ENCODE measurements at regions not wholly inside any gene's neighbourhood (a gene's known extent, or its start where the extent isn't known, plus 50 kb on each side); places are given as distances from the start of the nearest gene placed in this dataset.

DNA sequence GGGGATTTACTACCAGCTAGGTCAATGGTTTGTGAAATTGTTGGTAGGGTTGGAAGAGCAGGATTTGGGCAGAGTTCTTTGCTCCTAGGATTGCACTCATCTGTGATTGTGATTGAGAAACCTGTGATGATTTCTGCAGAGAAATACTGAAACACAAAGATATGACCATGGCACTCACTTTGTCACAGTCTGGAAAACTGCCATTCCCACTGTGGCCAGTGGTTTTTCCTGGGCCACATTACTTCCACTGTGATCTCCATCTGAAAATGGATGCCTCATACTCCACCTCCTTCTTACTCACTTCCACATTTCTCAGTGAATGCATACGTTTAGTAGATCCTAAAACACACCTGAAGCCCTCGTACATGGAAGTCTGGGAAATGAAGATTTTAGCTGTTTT lies 593.2 kb downstream of the LMO7 start (continued):
- no peak for TF ChIP-seq MXI1 (IDR thresholded peaks at IDR 0.05; ENCODE audit: low read depth, low read length)

GRCh38 chr13:76226941-76227340 lies 590.8 kb downstream of the LMO7 start:
- CTCF ChIA-PET, result interaction anchor here (0.5 to 1.1 kb wide), 2 partner anchors 56 to 531 kb away, joined by 3 read pairs; no protein-coding TSS in a partner anchor
- Histone ChIP-seq H4K20me1 (ENCODE audit: insufficient read depth) (no peaks in the 10 kb centered on the region), H3K4me2 (no peak overlapping the region), H3K4me3 (ENCODE audit: low read depth in 2 of 2, low read length in 1 of 2) (no peak overlapping the region), H3K79me2 (ENCODE audit: insufficient read depth) (no peaks in the 10 kb centered on the region), H3K9me2 (no peaks in the 10 kb centered on the region), H3K27ac (ENCODE audit: low read depth in 2 of 2, low read length in 1 of 2) (no peak overlapping the region), H3K9ac (no peak overlapping the region), H3F3A (replicated peaks; ENCODE audit: insufficient read depth) (no peaks in the 10 kb centered on the region), H3K9me3 (no peaks in the 10 kb centered on the region), H3K4me1 (ENCODE audit: control insufficient read depth in 1 of 2, insufficient read depth in 2 of 2, low read depth in 1 of 2, low read length in 1 of 2) (no peaks in the 10 kb centered on the region), H3K27me3 (ENCODE audit: insufficient read depth) (no peaks in the 10 kb centered on the region), H2AFZ (ENCODE audit: low read depth) (no peak overlapping the region), H3K36me3 (replicated peaks in 1 of 2; ENCODE audit: control insufficient read depth in 1 of 2, insufficient read depth in 2 of 2, low read length in 1 of 2) (no peaks in the 10 kb centered on the region)
- WGBS (ENCODE audit: low lambda C conversion rate), result 5% methylated on average over 1 of the region's 1 CpG
- POLR2A ChIA-PET, result no interaction called here
- TF ChIP-seq GABPA (IDR thresholded peaks at IDR 0.05; ENCODE audit: low read depth) (no peak), YY1 (IDR thresholded peaks at IDR 0.05; ENCODE audit: low read depth) (no peak), FOXJ3 (CRISPR knock-in tag; IDR thresholded peaks at IDR 0.05) (no peak), MAX (IDR thresholded peaks at IDR 0.05; ENCODE audit: low read depth) (no peak), USF2 (IDR thresholded peaks at IDR 0.05; ENCODE audit: borderline replicate concordance, low read depth, low read length) (no peak), JUND (IDR thresholded peaks at IDR 0.05) (no peak), RXRA (IDR thresholded peaks at IDR 0.05; ENCODE audit: borderline replicate concordance, low read depth) (no peak), FOXM1 (IDR thresholded peaks at IDR 0.05; ENCODE audit: low read depth) (no peak)
- TF ChIP-seq, protein P1, sequence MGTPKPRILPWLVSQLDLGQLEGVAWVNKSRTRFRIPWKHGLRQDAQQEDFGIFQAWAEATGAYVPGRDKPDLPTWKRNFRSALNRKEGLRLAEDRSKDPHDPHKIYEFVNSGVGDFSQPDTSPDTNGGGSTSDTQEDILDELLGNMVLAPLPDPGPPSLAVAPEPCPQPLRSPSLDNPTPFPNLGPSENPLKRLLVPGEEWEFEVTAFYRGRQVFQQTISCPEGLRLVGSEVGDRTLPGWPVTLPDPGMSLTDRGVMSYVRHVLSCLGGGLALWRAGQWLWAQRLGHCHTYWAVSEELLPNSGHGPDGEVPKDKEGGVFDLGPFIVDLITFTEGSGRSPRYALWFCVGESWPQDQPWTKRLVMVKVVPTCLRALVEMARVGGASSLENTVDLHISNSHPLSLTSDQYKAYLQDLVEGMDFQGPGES (IDR thresholded peaks at IDR 0.05; ENCODE audit: low read depth, low read length), result no peak
- DNase-seq, result no peak

- Histone ChIP-seq H2AFZ (ENCODE audit: low read depth) (no peak overlapping the region), H3K4me1 (ENCODE audit: control insufficient read depth in 1 of 2, insufficient read depth in 2 of 2, low read depth in 1 of 2, low read length in 1 of 2) (no peaks in the 10 kb centered on the region), H3K36me3 (replicated peaks in 1 of 2; ENCODE audit: control insufficient read depth in 1 of 2, insufficient read depth in 2 of 2, low read length in 1 of 2) (no peaks in the 10 kb centered on the region), H3K9ac (no peak overlapping the region), H3K4me2 (no peak overlapping the region), H3K9me2 (no peaks in the 10 kb centered on the region), H3K27ac (ENCODE audit: low read depth in 2 of 2, low read length in 1 of 2) (no peak overlapping the region), H3K9me3 (no peaks in the 10 kb centered on the region), H3K27me3 (ENCODE audit: insufficient read depth) (no peaks in the 10 kb centered on the region), H4K20me1 (ENCODE audit: insufficient read depth) (no peaks in the 10 kb centered on the region), H3F3A (replicated peaks; ENCODE audit: insufficient read depth) (no peaks in the 10 kb centered on the region), H3K4me3 (ENCODE audit: low read depth in 2 of 2, low read length in 1 of 2) (no peak overlapping the region), H3K79me2 (ENCODE audit: insufficient read depth) (no peaks in the 10 kb centered on the region)
- WGBS (ENCODE audit: low lambda C conversion rate), result 3% methylated on average over 8 of the region's 8 CpGs
- ChIA-PET CTCF (interaction anchor here (0.6 to 1.1 kb wide), 3 partner anchors 10 to 530 kb away, joined by 3 read pairs; no protein-coding TSS in a partner anchor), POLR2A (no interaction called here)
- DNase-seq, result no peak
- TF ChIP-seq, protein P1 (IDR thresholded peaks at IDR 0.05; ENCODE audit: low read depth, low read length), result no peak
- no peak for TF ChIP-seq GATA2 (CRISPR knock-in tag; IDR thresholded peaks at IDR 0.05)
- no peak for TF ChIP-seq POLR2AphosphoS5 (IDR thresholded peaks at IDR 0.05; ENCODE audit: low read depth, low read length)
- no peak for TF ChIP-seq MXI1 (IDR thresholded peaks at IDR 0.05; ENCODE audit: low read depth, low read length)
- TF ChIP-seq, protein P2, sequence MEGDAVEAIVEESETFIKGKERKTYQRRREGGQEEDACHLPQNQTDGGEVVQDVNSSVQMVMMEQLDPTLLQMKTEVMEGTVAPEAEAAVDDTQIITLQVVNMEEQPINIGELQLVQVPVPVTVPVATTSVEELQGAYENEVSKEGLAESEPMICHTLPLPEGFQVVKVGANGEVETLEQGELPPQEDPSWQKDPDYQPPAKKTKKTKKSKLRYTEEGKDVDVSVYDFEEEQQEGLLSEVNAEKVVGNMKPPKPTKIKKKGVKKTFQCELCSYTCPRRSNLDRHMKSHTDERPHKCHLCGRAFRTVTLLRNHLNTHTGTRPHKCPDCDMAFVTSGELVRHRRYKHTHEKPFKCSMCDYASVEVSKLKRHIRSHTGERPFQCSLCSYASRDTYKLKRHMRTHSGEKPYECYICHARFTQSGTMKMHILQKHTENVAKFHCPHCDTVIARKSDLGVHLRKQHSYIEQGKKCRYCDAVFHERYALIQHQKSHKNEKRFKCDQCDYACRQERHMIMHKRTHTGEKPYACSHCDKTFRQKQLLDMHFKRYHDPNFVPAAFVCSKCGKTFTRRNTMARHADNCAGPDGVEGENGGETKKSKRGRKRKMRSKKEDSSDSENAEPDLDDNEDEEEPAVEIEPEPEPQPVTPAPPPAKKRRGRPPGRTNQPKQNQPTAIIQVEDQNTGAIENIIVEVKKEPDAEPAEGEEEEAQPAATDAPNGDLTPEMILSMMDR (IDR thresholded peaks at IDR 0.05), result no peak
- no peak for TF ChIP-seq NRF1 (IDR thresholded peaks at IDR 0.05; ENCODE audit: low read depth, low read length)
- TF ChIP-seq ZBTB33 (IDR thresholded peaks at IDR 0.05; ENCODE audit: borderline replicate concordance, low read depth), result no peak
- TF ChIP-seq, protein P3, sequence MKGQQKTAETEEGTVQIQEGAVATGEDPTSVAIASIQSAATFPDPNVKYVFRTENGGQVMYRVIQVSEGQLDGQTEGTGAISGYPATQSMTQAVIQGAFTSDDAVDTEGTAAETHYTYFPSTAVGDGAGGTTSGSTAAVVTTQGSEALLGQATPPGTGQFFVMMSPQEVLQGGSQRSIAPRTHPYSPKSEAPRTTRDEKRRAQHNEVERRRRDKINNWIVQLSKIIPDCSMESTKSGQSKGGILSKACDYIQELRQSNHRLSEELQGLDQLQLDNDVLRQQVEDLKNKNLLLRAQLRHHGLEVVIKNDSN (IDR thresholded peaks at IDR 0.05; ENCODE audit: borderline replicate concordance, low read depth), result no peak
- no peak for TF ChIP-seq NFIC (IDR thresholded peaks at IDR 0.05; ENCODE audit: borderline replicate concordance)
- TF ChIP-seq GABPA (IDR thresholded peaks at IDR 0.05; ENCODE audit: low read depth), result no peak
These were observed 589.8 kb downstream of the LMO7 start for GRCh38 chr13:76225815-76226489.
